SK-N-SH treated with all-trans-retinoic acid at 6 μM for 48 hours (cell line): ENCODE measurements at regions not wholly inside any gene's neighbourhood (a gene's known extent, or its start where the extent isn't known, plus 50 kb on each side); places are given as distances from the start of the nearest gene placed in this dataset.

Experiments used
- ATAC-seq: fragments of 200-7000 bp; cut with Tn5 transposase; 3 replicates; pipeline ENCODE4 v1.9.1; 2020; ENCODE audit warnings: mild to moderate bottlenecking, moderate library complexity
- ARNTL ChIP-seq: fragments of 450-650 bp; formaldehyde crosslinking; IDR thresholded peaks from 2 replicates; pipeline ENCODE4 v1.5.0; 2020; ENCODE audit warnings: low read depth, mild to moderate bottlenecking, moderate library complexity, borderline replicate concordance
- BACH2 ChIP-seq: fragments of 250-450 bp; sonication (Bioruptor Pico); IDR thresholded peaks from 2 replicates; pipeline ENCODE4 v1.9.0; 2021; ENCODE audit warnings: mild to moderate bottlenecking, borderline replicate concordance
- CSDC2 ChIP-seq: fragments of 250-450 bp; sonication (Bioruptor Pico); IDR thresholded peaks from 2 replicates; pipeline ENCODE4 v1.5.0; 2020; ENCODE audit warnings: mild to moderate bottlenecking, moderate library complexity
- ESRRG ChIP-seq: fragments of 250-450 bp; sonication (Bioruptor Pico); IDR thresholded peaks from 2 replicates; pipeline ENCODE4 v1.6.1; 2021; ENCODE audit warnings: mild to moderate bottlenecking
- GLIS3 ChIP-seq: fragments of 250-450 bp; sonication (Bioruptor Pico); IDR thresholded peaks from 2 replicates; pipeline ENCODE4 v1.5.0; 2020; ENCODE audit warnings: mild to moderate bottlenecking, moderate library complexity
- ISL1 ChIP-seq: fragments of 250-450 bp; sonication (Bioruptor Pico); IDR thresholded peaks from 2 replicates; pipeline ENCODE4 v2.1.2; 2022; ENCODE audit warnings: mild to moderate bottlenecking, moderate library complexity
- OSR1 ChIP-seq: fragments of 250-450 bp; sonication (Bioruptor Pico); IDR thresholded peaks from 2 replicates; pipeline ENCODE4 v1.8.0; 2022; ENCODE audit warnings: moderate library complexity, mild to moderate bottlenecking, inconsistent platforms
- POU6F1 ChIP-seq: fragments of 250-450 bp; sonication (Bioruptor Pico); IDR thresholded peaks from 2 replicates; pipeline ENCODE4 v1.8.0; 2021; ENCODE audit warnings: low read depth, mild to moderate bottlenecking, moderate library complexity, borderline replicate concordance
- PPARA ChIP-seq: fragments of 250-450 bp; sonication (Bioruptor Pico); IDR thresholded peaks from 2 replicates; pipeline ENCODE4 v1.5.0; 2020; ENCODE audit warnings: mild to moderate bottlenecking, borderline replicate concordance
- SNAI2 ChIP-seq: fragments of 250-450 bp; sonication (Bioruptor Pico); IDR thresholded peaks from 2 replicates; pipeline ENCODE4 v1.5.0; 2020; ENCODE audit warnings: mild to moderate bottlenecking, moderate library complexity
- TCF4 ChIP-seq: fragments of 250-450 bp; sonication (Bioruptor Pico); IDR thresholded peaks from 2 replicates; pipeline ENCODE4 v1.8.0; 2021; ENCODE audit warnings: mild to moderate bottlenecking, moderate library complexity, borderline replicate concordance
- TOX ChIP-seq: fragments of 250-450 bp; sonication (Bioruptor Pico); IDR thresholded peaks from 2 replicates; pipeline ENCODE4 v1.8.0; 2021; ENCODE audit warnings: mild to moderate bottlenecking, moderate library complexity, borderline replicate concordance
- TSHZ2 ChIP-seq: fragments of 250-450 bp; sonication (Bioruptor Pico); IDR thresholded peaks from 2 replicates; pipeline ENCODE4 v1.5.0; 2020; ENCODE audit warnings: mild to moderate bottlenecking, moderate library complexity
- ZC3H10 ChIP-seq: fragments of 250-450 bp; sonication (Bioruptor Pico); IDR thresholded peaks from 2 replicates; pipeline ENCODE4 v1.5.1; 2021; ENCODE audit warnings: mild to moderate bottlenecking, moderate library complexity
- ZFP3 ChIP-seq: fragments of 250-450 bp; sonication (Bioruptor Pico); IDR thresholded peaks from 2 replicates; pipeline ENCODE4 v1.5.0; 2020; ENCODE audit warnings: mild to moderate bottlenecking, moderate library complexity
- ZFP30 ChIP-seq: fragments of 450-650 bp; formaldehyde crosslinking; IDR thresholded peaks from 2 replicates; pipeline ENCODE4 v1.5.0; 2022; ENCODE audit warnings: mild to moderate bottlenecking, moderate library complexity
- ZNF565 ChIP-seq: fragments of 450-650 bp; formaldehyde crosslinking; conservative IDR thresholded peaks from 2 replicates; pipeline ENCODE4 v1.5.0; 2020; ENCODE audit warnings: low read depth, mild to moderate bottlenecking, moderate library complexity
- ZNF8 ChIP-seq: fragments of 450-650 bp; formaldehyde crosslinking; IDR thresholded peaks from 2 replicates; pipeline ENCODE4 v1.5.0; 2020; ENCODE audit warnings: mild to moderate bottlenecking, moderate library complexity
- TF ChIP-seq, protein P1 (sequence below): fragments of 250-450 bp; sonication (Bioruptor Pico); IDR thresholded peaks from 2 replicates; pipeline ENCODE4 v1.5.1; 2021; ENCODE audit warnings: mild to moderate bottlenecking, moderate library complexity
- TF ChIP-seq, protein P2 (sequence below): fragments of 250-450 bp; sonication (Bioruptor Pico); IDR thresholded peaks from 2 replicates; pipeline ENCODE4 v1.5.1; 2020; ENCODE audit warnings: low read depth, mild to moderate bottlenecking, moderate library complexity
- TF ChIP-seq, protein P3 (sequence below): fragments of 250-450 bp; sonication (Bioruptor Pico); IDR thresholded peaks from 2 replicates; pipeline ENCODE4 v1.8.0; 2020; ENCODE audit warnings: mild to moderate bottlenecking, moderate library complexity, borderline replicate concordance

- TF ChIP-seq OSR1 (CRISPR knock-in tag), result no peak
- TF ChIP-seq ZC3H10 (CRISPR knock-in tag), result no peak
- no peak for TF ChIP-seq TOX (CRISPR knock-in tag)
- no peak for TF ChIP-seq ISL1 (CRISPR knock-in tag)
- no peak for ATAC-seq
Measured at GRCh38 chr15:77737238-77738037, 104.7 kb upstream of the LINGO1 start.

DNA sequence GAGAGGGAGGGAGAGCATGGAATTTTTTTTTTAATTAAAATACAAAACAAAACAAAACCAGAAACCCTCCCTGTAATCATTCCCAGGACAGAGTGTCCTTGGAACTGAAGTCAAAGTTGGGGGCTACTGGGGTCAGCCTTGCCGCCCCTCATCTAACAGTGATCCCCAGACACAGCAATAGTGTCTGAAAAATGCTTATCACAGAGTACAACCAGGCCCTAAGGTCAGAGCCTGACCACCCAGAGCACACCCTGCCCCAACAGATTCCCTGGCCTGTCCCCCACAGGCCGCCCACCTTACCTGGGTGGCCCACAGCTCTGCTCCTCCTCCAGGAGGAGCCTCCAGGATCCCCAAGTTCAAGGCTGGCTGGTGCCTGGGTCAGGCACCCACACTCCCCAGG is 101.6 kb upstream of the LINGO1 start:
- ATAC-seq, result no peak
- TF ChIP-seq SNAI2 (CRISPR knock-in tag) (no peak), ESRRG (CRISPR knock-in tag) (no peak), ZFP30 (no peak), TCF4 (CRISPR knock-in tag) (no peak), OSR1 (CRISPR knock-in tag) (no peak), ZNF565 (CRISPR knock-in tag) (no peak), CSDC2 (CRISPR knock-in tag) (no peak)
- TF ChIP-seq, protein P1, sequence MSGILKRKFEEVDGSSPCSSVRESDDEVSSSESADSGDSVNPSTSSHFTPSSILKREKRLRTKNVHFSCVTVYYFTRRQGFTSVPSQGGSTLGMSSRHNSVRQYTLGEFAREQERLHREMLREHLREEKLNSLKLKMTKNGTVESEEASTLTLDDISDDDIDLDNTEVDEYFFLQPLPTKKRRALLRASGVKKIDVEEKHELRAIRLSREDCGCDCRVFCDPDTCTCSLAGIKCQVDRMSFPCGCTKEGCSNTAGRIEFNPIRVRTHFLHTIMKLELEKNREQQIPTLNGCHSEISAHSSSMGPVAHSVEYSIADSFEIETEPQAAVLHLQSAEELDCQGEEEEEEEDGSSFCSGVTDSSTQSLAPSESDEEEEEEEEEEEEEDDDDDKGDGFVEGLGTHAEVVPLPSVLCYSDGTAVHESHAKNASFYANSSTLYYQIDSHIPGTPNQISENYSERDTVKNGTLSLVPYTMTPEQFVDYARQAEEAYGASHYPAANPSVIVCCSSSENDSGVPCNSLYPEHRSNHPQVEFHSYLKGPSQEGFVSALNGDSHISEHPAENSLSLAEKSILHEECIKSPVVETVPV (CRISPR knock-in tag), result no peak

GRCh38 chr15:77733579-77734300 is 101.0 kb upstream of the LINGO1 start:
- TF ChIP-seq BACH2 (CRISPR knock-in tag) (no peak), CSDC2 (CRISPR knock-in tag) (no peak), ARNTL (CRISPR knock-in tag) (no peak), PPARA (CRISPR knock-in tag) (no peak), ZC3H10 (CRISPR knock-in tag) (no peak), POU6F1 (CRISPR knock-in tag) (no peak), SNAI2 (CRISPR knock-in tag) (no peak), TSHZ2 (CRISPR knock-in tag) (no peak), ESRRG (CRISPR knock-in tag) (no peak), GLIS3 (CRISPR knock-in tag) (no peak), ZFP30 (no peak), ZNF565 (CRISPR knock-in tag) (no peak), ZNF8 (no peak), ZFP3 (CRISPR knock-in tag) (no peak), OSR1 (CRISPR knock-in tag) (no peak)
- TF ChIP-seq, protein P2, sequence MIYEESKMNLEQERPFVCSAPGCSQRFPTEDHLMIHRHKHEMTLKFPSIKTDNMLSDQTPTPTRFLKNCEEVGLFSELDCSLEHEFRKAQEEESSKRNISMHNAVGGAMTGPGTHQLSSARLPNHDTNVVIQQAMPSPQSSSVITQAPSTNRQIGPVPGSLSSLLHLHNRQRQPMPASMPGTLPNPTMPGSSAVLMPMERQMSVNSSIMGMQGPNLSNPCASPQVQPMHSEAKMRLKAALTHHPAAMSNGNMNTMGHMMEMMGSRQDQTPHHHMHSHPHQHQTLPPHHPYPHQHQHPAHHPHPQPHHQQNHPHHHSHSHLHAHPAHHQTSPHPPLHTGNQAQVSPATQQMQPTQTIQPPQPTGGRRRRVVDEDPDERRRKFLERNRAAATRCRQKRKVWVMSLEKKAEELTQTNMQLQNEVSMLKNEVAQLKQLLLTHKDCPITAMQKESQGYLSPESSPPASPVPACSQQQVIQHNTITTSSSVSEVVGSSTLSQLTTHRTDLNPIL (CRISPR knock-in tag), result no peak
- TF ChIP-seq, protein P1 (CRISPR knock-in tag), result no peak
- TF ChIP-seq, protein P3, sequence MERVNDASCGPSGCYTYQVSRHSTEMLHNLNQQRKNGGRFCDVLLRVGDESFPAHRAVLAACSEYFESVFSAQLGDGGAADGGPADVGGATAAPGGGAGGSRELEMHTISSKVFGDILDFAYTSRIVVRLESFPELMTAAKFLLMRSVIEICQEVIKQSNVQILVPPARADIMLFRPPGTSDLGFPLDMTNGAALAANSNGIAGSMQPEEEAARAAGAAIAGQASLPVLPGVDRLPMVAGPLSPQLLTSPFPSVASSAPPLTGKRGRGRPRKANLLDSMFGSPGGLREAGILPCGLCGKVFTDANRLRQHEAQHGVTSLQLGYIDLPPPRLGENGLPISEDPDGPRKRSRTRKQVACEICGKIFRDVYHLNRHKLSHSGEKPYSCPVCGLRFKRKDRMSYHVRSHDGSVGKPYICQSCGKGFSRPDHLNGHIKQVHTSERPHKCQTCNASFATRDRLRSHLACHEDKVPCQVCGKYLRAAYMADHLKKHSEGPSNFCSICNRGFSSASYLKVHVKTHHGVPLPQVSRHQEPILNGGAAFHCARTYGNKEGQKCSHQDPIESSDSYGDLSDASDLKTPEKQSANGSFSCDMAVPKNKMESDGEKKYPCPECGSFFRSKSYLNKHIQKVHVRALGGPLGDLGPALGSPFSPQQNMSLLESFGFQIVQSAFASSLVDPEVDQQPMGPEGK (CRISPR knock-in tag), result no peak
- ATAC-seq, result no peak
